ENCODE measurements at regions not wholly inside any gene's neighbourhood (a gene's known extent, or its start where the extent isn't known, plus 50 kb on each side); places are given as distances from the start of the nearest gene placed in this dataset.
"Not testable (repeated sequence)": the region's sequence is repeated elsewhere in the genome, so short reads cannot be mapped to it uniquely, and the experiment has no call there.

DNA sequence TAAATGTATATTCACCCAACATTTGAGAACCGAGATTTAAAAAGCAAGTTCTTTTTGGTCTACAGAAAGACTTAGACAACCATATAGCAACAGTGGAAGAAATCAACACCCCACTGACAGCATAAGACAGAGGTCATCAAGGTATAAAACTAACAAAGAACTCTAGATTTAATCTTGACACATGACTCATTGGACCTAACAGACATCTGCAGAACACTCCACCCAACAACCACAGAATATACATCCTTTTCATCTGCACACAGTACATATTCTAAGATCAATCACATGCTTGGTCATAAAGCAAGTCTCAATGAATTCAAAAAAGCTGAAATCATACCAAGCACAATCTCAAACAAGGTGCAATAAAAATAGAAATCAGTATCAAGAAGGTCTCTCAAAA, 65.8 kb downstream of the SPIN4 start:
- no peak for DNase-seq (ENCODE audit: low read depth in 2 of 2)

- no peak for DNase-seq (ENCODE audit: low read depth in 2 of 2)
Measured at GRCh38 chrX:63284659-63285058, 66.5 kb downstream of the SPIN4 start.

DNA sequence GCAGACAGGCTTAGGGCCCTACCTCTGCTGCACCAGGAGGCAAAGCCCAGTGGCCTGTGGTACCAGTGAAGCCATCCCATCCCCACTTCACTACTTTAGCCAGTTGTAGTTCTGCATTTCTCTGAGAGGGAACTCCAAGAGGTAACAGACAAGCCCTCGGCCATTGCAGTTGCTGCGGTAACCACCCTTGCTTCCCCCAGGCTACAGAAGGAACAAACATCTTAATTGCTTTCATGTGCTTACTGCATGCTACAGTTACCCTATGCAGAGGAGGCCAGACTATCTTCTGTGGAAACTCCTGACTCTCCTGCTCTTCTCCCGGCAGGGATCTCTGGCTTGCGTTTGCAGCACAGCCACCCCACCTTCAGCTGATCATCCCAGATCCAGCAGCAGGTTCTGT, 67.8 kb downstream of the SPIN4 start:
- DNase-seq (ENCODE audit: low read depth in 2 of 2), result no peak

GRCh38 chrX:63282828-63283227, 68.3 kb downstream of the SPIN4 start:
- no peak for DNase-seq (ENCODE audit: low read depth in 2 of 2)

GRCh38 chrX:63282077-63282476, 69.1 kb downstream of the SPIN4 start:
- no peak for DNase-seq (ENCODE audit: low read depth in 2 of 2)

- no peak for DNase-seq (ENCODE audit: low read depth in 2 of 2)
Measured at GRCh38 chrX:63281465-63281864, 69.7 kb downstream of the SPIN4 start.

GRCh38 chrX:63277394-63277793, 73.7 kb downstream of the SPIN4 start:
- not testable (repeated sequence) for DNase-seq (ENCODE audit: low read depth in 2 of 2)

DNA sequence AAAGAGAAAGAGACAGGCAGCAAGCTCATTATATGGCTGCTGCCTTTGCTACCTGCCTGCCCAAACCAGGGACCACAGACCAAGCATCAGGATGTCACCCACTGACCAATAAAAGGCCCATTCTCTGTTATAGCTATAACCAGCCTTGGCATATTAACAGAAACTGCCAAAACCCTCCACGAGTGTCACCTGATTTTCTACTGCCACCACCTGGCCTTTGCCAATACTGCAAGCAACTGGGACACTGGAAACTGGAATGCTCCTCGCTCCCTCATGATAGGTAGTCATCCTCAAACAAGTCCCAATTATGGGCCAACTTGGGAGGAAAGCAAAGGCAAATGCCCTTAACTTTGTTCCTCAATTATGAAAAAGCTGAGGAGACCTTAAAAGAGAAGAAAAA, 76.0 kb downstream of the SPIN4 start:
- peak; percentile 3 to 4 for DNase-seq (ENCODE audit: low read depth in 2 of 2)

GRCh38 chrX:63270873-63271272, 80.3 kb downstream of the SPIN4 start:
- DNase-seq (ENCODE audit: low read depth in 2 of 2), result no peak

- DNase-seq (ENCODE audit: low read depth in 2 of 2), result no peak
Measured at GRCh38 chrX:63258144-63258543, 93.0 kb downstream of the SPIN4 start.

DNA sequence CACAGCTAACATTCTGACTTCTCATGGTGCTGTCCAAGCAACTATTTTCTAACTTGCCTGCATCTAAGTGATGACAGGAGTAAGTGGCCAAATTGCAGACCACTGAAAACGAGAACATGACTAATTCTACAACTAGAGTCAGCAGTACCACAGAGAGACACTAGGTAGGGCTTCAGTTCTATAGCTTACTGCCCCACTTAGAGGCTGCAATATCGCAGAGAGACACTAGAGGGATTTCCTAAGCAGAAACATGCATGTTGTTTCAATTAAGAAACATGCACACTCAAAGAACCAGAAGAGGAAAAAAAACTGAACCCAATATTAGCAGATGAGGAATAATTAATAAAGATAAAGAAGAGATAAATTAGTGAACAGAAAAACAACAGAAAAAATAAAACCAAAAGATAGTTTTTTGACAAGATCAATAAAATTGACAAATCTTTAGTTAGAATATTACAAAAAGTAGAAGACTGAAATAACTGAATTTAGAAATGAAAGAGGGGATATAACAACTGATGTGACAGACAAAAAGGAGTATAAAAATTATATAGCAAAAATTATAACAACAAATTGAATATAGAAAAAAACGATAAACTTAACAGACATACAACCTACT, 100.8 kb downstream of the SPIN4 start:
- DNase-seq (ENCODE audit: low read depth in 2 of 2), result peak in 1 of 2 donors; percentile 31

DNA sequence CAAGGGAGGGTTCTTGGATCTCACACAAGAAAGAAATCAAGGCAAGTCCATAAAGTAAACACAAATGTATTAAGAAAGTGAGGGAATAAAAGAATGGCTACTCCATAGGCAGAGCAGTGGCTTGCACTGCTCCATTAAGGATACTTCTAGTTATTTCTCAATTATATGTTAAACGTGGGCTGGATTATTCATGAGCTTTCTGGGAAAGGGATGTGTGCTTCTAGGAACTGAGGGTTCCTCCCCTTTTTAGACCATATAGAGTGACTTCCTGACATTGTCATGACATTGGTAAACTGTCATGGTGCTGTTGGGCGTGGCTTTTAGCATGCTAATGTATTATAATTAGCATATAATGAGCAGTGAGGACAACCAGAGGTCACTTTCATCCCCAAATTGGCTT, 108.4 kb downstream of the SPIN4 start:
- not testable (repeated sequence) for DNase-seq (ENCODE audit: low read depth in 2 of 2)

GRCh38 chrX:63235963-63236362, 115.2 kb downstream of the SPIN4 start:
- DNase-seq (ENCODE audit: low read depth in 2 of 2), result not testable (repeated sequence)

DNA sequence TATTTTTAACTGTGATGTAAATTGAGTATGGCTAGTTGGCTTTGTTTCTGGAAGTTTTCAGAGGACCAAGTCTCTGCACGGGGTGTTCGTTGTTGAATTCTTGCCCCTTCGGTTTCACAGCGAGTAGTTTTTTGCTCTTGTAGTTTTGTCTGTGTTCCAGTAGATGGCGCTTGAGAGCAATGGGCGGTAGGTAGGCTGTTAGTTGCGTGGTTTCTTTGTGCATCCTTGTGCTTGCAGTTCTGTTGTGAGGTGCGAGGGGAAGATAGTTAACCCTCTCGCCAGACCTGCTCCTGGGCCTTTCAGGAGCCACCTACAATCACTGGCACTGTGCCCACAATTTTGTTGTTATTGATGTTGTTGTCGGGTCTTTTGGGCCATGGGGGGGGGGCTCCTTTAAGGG, 118.1 kb downstream of the SPIN4 start:
- not testable (repeated sequence) for DNase-seq (ENCODE audit: low read depth in 2 of 2)

GRCh38 chrX:63218202-63218601, 132.9 kb downstream of the SPIN4 start:
- DNase-seq (ENCODE audit: low read depth in 2 of 2), result not testable (repeated sequence)

- DNase-seq (ENCODE audit: low read depth in 2 of 2), result not testable (repeated sequence)
Measured at GRCh38 chrX:63217549-63217948, 133.6 kb downstream of the SPIN4 start.

- not testable (repeated sequence) for DNase-seq (ENCODE audit: low read depth in 2 of 2)
Measured at GRCh38 chrX:63209645-63210044, 141.5 kb downstream of the SPIN4 start.

DNA sequence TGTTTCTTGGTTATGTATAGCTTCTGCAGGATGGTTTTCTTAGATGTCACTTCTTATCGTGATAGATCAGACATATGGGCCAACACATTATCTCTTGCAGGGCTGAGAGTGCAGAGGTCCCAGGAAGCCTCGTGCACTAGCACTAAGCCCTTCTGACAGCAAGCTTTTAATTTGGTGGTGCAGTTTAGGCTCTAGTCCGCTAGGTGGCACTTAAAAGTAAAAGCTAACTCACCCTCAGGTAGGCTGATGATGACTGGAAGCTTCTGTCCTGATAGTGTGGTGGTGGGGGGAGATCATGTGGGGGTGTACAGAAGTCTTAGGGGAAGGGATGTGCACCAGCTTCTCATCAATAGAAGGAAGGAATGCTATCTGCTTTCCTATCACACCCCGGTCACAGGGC, 142.0 kb downstream of the SPIN4 start:
- not testable (repeated sequence) for DNase-seq (ENCODE audit: low read depth in 2 of 2)

GRCh38 chrX:63204266-63205074, 146.7 kb downstream of the SPIN4 start:
- not testable (repeated sequence) for DNase-seq (ENCODE audit: low read depth in 2 of 2)

- DNase-seq (ENCODE audit: low read depth in 2 of 2), result not testable (repeated sequence)
Measured at GRCh38 chrX:63201987-63202386, 149.1 kb downstream of the SPIN4 start.

- not testable (repeated sequence) for DNase-seq (ENCODE audit: low read depth in 2 of 2)
Measured at GRCh38 chrX:63198693-63199092, 152.4 kb downstream of the SPIN4 start.

DNA sequence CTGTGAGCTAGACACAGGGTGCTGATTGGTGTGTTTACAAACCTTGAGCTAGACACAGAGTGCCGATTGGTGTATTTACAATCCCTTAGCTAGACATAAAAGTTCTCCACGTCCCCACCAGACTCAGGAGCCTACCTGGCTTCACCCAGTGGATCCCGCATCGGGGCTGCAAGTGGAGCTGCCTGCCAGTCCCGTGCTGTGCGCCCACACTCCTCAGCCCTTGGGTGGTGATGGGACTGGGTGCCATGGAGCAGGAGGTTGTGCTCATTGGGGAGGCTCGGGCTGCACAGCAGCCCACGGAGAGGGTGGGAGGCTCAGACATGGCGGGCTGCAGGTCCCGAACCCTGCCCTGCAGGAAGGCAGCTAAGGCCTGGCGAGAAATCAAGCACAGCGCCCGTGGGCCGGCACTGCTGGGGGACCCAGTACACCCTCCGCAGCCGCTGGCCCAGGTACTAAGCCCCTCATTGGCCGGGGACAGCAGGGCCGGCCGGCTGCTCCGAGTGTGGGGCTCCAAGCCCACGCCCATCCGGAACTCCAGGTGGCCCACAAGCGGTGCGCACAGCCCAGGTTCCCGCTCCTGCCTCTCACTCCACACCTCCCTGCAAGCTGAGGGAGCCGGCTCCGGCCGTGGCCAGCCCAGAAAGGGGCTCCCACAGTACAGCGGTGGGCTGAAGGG, 158.6 kb downstream of the SPIN4 start:
- not testable (repeated sequence) for DNase-seq (ENCODE audit: low read depth in 2 of 2)

- no peak for DNase-seq (ENCODE audit: low read depth in 2 of 2)
Measured at GRCh38 chrX:63186137-63186536, 165.0 kb downstream of the SPIN4 start.

Measured in stimulated activated CD8-positive, alpha-beta memory T cell treated with anti-CD3 and anti-CD28 coated beads, Interleukin-15, amount 100 ng/mL, for 48 hours (primary cell).